Prostate gland (tissue), 2 donors: ENCODE measurements at regions not wholly inside any gene's neighbourhood (a gene's known extent, or its start where the extent isn't known, plus 50 kb on each side); places are given as distances from the start of the nearest gene placed in this dataset.

ENCODE experiments used
- DNase-seq: peaks from one replicate; pipeline ENCODE4 v3.0.0-alpha.2; 2019; ENCODE audit warnings: low spot score
- H3K27ac ChIP-seq, 2 donors: fragments of 200-600 bp; sonication (generic); 2 replicates each; pipeline ENCODE4 v1.5.1; 2017 to 2019
- H3K27me3 ChIP-seq: fragments of 200-600 bp; sonication (generic); replicated peaks from 2 replicates; pipeline ENCODE4 v1.5.1; 2019; ENCODE audit not compliant: insufficient read depth
- H3K36me3 ChIP-seq, 2 donors: fragments of 200-600 bp; sonication (generic); 1 replicate in 1 of 2; 2 replicates in 1 of 2; pipeline versions ENCODE4 v1.5.1 to v1.8.1; 2017 to 2019
- H3K4me1 ChIP-seq: fragments of 200-600 bp; sonication (generic); replicated peaks from 2 replicates; pipeline ENCODE4 v1.5.1; 2019
- H3K4me3 ChIP-seq, 2 donors: fragments of 200-600 bp; sonication (generic); 2 replicates each; pipeline ENCODE4 v1.5.1; 2017 to 2019
- H3K9me3 ChIP-seq: fragments of 200-600 bp; sonication (generic); 2 replicates; pipeline ENCODE4 v1.5.1; 2017
- POLR2A ChIP-seq: fragments of 450-650 bp; IDR thresholded peaks from one replicate; pipeline ENCODE4 v1.6.1; 2016; ENCODE audit warnings: antibody characterized with exemption, mild to moderate bottlenecking
- POLR2AphosphoS5 ChIP-seq: sonication (generic); formaldehyde crosslinking; IDR thresholded peaks from one replicate; pipeline ENCODE4 v1.6.1; 2017; ENCODE audit warnings: antibody characterized with exemption
- WGBS: methylation state at CpG from one replicate; pipeline ENCODE4 v1.1.5; 2018; 5-methylcytosine and 5-hydroxymethylcytosine counted together
- intact Hi-C: fragments of 100-400 bp; cut with DNase I; formaldehyde crosslinking; loops from one replicate; pipeline ENCODE4 v1.14.2; 2022
- TF ChIP-seq, protein P1 (sequence below), 4 experiments: fragments of 200-600 bp in 2 of 4; fragments of 450-650 bp in 2 of 4; sonication (generic) in 2 of 4; IDR thresholded peaks; 1 replicate in 3 of 4; 2 replicates in 1 of 4; pipeline ENCODE4 v1.5.1; 2016 to 2019; ENCODE audit warnings: antibody characterized with exemption in 4 of 4, mild to moderate bottlenecking in 2 of 4, moderate library complexity in 2 of 4

DNA sequence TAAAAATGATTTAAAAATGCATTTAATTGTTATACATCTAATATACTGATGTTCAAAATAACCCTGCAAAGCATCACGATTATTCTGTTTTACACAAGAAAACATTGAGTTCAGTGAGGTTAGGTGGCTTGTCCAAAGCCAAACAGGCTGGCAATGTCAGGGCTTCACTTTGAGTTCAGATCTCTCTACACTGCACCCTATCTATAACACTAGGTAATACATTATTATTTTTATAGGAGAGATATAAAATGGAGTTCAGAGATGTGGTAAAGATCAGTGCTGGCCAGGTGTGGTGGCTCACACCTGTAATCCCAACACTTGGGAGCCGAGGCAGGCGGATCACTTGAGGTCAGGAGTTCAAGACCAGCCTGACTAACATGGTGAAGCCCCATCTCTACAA, 165.9 kb upstream of the MYO3A start:
- no peak for DNase-seq
- Histone ChIP-seq H3K4me3 (no peak overlapping the region), H3K36me3 (no peaks in the 10 kb centered on the region), H3K27me3 (no peaks in the 10 kb centered on the region), H3K4me1 (no peaks in the 10 kb centered on the region), H3K9me3 (no peaks in the 10 kb centered on the region), H3K27ac (no peak overlapping the region)
- WGBS: 77% methylated on average over 3 of the region's 3 CpGs
- TF ChIP-seq, protein P1, sequence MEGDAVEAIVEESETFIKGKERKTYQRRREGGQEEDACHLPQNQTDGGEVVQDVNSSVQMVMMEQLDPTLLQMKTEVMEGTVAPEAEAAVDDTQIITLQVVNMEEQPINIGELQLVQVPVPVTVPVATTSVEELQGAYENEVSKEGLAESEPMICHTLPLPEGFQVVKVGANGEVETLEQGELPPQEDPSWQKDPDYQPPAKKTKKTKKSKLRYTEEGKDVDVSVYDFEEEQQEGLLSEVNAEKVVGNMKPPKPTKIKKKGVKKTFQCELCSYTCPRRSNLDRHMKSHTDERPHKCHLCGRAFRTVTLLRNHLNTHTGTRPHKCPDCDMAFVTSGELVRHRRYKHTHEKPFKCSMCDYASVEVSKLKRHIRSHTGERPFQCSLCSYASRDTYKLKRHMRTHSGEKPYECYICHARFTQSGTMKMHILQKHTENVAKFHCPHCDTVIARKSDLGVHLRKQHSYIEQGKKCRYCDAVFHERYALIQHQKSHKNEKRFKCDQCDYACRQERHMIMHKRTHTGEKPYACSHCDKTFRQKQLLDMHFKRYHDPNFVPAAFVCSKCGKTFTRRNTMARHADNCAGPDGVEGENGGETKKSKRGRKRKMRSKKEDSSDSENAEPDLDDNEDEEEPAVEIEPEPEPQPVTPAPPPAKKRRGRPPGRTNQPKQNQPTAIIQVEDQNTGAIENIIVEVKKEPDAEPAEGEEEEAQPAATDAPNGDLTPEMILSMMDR (IDR thresholded peaks at IDR 0.05): no peak
- TF ChIP-seq POLR2AphosphoS5 (no peak), POLR2A (no peak)
- intact Hi-C loops: no loop called here

DNA sequence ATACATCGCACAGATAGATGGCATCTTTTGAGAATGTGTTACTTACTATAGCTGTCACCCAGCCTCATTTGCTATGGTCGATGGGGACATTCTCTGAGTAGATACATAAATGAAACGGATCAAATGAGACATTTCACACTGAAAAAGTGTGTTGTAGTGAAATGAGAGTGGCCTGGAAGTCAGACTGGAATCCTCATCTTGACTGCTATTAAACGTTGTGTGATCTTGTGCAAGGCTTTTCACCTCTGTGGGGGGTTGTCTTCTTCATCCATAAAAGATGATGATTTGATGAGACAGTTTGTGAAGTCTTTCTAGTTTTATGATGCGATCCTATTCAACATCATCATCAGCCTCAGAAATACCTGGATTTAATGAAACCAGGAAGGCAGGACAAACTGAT, 155.4 kb upstream of the MYO3A start:
- no peaks in the 10 kb centered on the region for H3K9me3 ChIP-seq
- TF ChIP-seq, protein P1 (IDR thresholded peaks at IDR 0.05): no peak
- TF ChIP-seq POLR2AphosphoS5 (no peak), POLR2A (no peak)
- WGBS: 72% methylated on average over 5 of the region's 5 CpGs
- no peak overlapping the region for H3K27ac ChIP-seq
- intact Hi-C loops: no loop called here
- no peak for DNase-seq
- no peaks in the 10 kb centered on the region for H3K27me3 ChIP-seq
- no peak overlapping the region for H3K4me3 ChIP-seq
- no peaks in the 10 kb centered on the region for H3K36me3 ChIP-seq
- no peaks in the 10 kb centered on the region for H3K4me1 ChIP-seq

DNA sequence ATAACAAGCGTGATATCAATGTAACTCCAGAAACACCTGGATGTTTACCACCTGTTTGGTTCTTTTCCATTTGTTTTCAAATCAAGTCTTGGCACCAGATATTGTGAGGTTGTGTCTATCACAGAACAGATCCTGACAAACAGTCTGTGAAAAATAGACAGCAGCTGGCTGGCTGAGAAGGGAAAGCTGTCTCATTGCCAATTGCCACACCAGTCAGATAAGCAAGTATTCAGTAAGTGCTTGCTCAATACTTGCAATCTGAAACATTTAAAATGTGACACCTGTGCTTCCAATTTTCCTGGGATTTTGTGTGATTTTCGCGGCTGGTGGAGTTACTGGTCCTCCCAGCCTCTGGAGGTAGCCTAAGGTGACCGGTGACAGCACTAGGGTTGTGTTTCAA, 147.9 kb upstream of the MYO3A start:
- WGBS: 75% methylated on average over 4 of the region's 4 CpGs

DNA sequence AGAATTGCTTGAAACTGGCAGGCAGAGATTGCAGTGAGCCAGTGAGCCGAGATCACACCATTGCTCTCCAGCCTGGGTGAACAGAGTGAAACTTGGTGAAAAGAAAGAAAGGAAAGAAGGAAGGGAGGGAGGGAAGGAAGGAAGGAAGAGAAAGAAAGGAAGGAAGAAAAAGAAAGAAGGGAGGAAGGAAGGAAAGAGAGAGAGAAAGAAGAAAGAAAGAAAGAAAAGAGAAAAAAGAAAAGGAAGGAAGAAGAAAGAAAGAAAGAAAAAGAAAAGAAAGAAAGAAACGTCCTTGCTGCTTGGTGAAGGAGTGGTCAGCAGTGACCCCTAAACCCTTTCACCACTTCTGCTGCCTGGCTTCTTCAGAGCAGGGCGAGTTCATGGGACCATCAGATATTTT, 147.1 kb upstream of the MYO3A start:
- Histone ChIP-seq H3K27ac (no peak overlapping the region), H3K36me3 (no peaks in the 10 kb centered on the region), H3K4me3 (no peak overlapping the region), H3K27me3 (no peaks in the 10 kb centered on the region), H3K4me1 (no peaks in the 10 kb centered on the region), H3K9me3 (no peaks in the 10 kb centered on the region)
- TF ChIP-seq, protein P1 (IDR thresholded peaks at IDR 0.05): no peak
- no peak for TF ChIP-seq POLR2A
- TF ChIP-seq POLR2AphosphoS5: no peak
- intact Hi-C loops: no loop called here
- WGBS: 68% methylated on average over 3 of the region's 3 CpGs
- no peak for DNase-seq

More for the DNA sequence above, 147.9 kb upstream of the MYO3A start:
- DNase-seq: no peak
- intact Hi-C loops: no loop called here
- Histone ChIP-seq H3K9me3 (no peaks in the 10 kb centered on the region), H3K27me3 (no peaks in the 10 kb centered on the region), H3K4me3 (no peak overlapping the region), H3K36me3 (no peaks in the 10 kb centered on the region), H3K4me1 (no peaks in the 10 kb centered on the region), H3K27ac (no peak overlapping the region)
- no peak for TF ChIP-seq POLR2AphosphoS5
- no peak for TF ChIP-seq POLR2A
- TF ChIP-seq, protein P1 (IDR thresholded peaks at IDR 0.05): no peak

DNA sequence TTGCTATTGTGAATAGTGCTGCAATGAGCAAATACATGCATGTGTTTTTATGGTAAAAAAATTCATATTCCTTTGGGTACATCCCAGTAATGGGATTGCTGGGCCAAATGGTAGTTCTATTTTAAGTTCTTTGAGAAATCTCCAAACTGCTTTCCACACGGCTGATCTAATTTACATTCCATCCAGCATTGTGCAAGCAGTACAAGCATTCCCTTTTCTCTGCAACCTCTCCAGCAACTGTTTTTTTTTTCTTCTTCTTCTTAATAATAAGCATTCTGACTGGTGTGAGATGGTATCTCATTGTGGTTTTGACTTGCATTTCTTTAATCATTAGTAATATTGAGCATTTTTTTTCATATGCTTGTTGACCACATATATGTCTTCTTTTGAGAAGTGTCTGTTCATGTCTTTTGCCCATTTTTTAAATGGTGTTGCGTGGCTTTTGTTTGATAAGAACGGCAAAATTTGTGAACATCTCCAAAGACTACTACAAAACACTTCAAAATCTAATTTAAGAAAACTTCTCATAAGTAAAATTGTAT, 136.1 kb upstream of the MYO3A start:
- Histone ChIP-seq H3K4me1 (no peaks in the 10 kb centered on the region), H3K36me3 (no peaks in the 10 kb centered on the region), H3K4me3 (no peak overlapping the region), H3K27me3 (no peaks in the 10 kb centered on the region), H3K27ac (no peak overlapping the region), H3K9me3 (no peaks in the 10 kb centered on the region)
- WGBS: 93% methylated on average over 3 of the region's 3 CpGs
- TF ChIP-seq POLR2A (no peak), POLR2AphosphoS5 (no peak)
- TF ChIP-seq, protein P1 (IDR thresholded peaks at IDR 0.05): no peak
- DNase-seq: no peak
- intact Hi-C loops: no loop called here
